AG09319 (cell line): ENCODE measurements at regions not wholly inside any gene's neighbourhood (a gene's known extent, or its start where the extent isn't known, plus 50 kb on each side); places are given as distances from the start of the nearest gene placed in this dataset.

ENCODE experiments used
- DNase-seq: peaks from one replicate; pipeline ENCODE4 v3.0.0-alpha.2; 2010; ENCODE audit warnings: low read depth; ENCODE audit errors: extremely low read depth
- CTCF ChIP-seq: IDR thresholded peaks from 2 replicates; pipeline ENCODE4 v1.5.1; 2011; ENCODE audit warnings: low read depth, mild to moderate bottlenecking, inconsistent platforms, low read length, moderate library complexity

GRCh38 chr1:235059221-235059620 lies 69.4 kb downstream of the TOMM20 start:
- TF ChIP-seq CTCF, result no peak

GRCh38 chr1:235058695-235059094 lies 69.9 kb downstream of the TOMM20 start:
- no peak for TF ChIP-seq CTCF
- DNase-seq, result no peak

More at GRCh38 chr1:235059221-235059620, 69.4 kb downstream of the TOMM20 start:
- no peak for DNase-seq

- DNase-seq, result no peak
- TF ChIP-seq CTCF, result no peak
Observed at GRCh38 chr1:235057385-235058306, 71.0 kb downstream of the TOMM20 start.

GRCh38 chr1:235056937-235057336 lies 71.7 kb downstream of the TOMM20 start:
- no peak for DNase-seq
- TF ChIP-seq CTCF, result no peak

GRCh38 chr1:235054936-235055335 lies 73.7 kb downstream of the TOMM20 start:
- no peak for TF ChIP-seq CTCF
- DNase-seq, result no peak

- DNase-seq, result no peak
- no peak for TF ChIP-seq CTCF
Observed at GRCh38 chr1:235054466-235054865, 74.2 kb downstream of the TOMM20 start.
